SKM-1 (cell line): ENCODE measurements at regions not wholly inside any gene's neighbourhood (a gene's known extent, or its start where the extent isn't known, plus 50 kb on each side); places are given as distances from the start of the nearest gene placed in this dataset.
"Not testable (repeated sequence)": the region's sequence is repeated elsewhere in the genome, so short reads cannot be mapped to it uniquely, and the experiment has no call there.

Source experiments
- DNase-seq: peaks from one replicate; lab custom pipeline; 2025; ENCODE audit not compliant: unreplicated experiment; lab: John Stamatoyannopoulos, UW

DNA sequence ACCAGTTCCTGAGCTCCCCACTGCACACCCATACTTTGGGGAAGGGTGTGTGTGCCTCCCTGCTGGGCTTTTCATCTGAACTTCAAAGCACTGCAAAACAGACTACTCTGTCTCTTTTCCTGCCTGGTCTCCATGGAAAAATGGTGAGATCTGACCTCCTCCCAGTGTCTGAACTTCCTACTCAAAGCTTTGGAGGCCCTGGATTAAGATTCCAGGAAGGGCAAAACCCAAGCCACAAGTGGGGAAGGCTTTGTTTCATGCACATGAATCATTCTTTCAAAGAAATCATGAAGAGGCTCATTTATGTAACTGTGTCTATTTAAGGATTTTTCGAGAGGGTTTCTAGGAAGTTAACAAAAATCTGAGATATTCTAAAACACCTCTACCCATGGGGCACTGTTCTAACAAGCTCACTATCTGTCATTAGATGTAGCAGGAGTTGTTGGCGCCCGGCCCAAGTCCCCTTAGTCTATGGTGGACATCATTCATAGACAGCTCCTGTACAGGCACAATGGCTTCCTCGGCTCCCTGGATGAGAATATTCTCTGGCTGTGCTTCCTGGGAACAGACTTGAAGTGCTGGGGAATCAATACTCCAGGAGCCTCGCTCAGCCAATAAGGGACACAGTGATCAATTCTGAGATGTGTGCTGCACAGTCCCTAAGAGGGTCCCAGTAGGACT is 224.0 kb downstream of the KTN1 start:
- no peak for DNase-seq

DNA sequence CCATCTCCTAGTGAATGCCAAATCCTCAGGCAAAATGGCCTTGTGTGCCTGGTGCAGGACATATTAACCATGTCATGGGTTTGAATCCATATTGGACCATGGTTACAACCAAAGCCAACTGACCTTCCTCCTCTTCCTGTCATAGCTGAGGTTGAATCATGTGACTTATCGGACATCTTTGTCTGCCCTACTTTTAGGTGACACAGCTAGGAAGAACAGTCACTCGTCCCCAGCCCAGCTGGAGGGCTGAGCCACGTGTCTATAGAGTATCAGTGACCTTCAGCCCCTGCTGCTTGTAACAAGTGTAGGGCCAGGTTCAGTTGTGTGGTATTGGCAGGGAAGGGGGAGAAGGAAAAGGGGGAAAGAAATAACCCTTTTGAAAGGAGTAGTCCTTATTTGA is 225.2 kb downstream of the KTN1 start:
- no peak for DNase-seq

DNA sequence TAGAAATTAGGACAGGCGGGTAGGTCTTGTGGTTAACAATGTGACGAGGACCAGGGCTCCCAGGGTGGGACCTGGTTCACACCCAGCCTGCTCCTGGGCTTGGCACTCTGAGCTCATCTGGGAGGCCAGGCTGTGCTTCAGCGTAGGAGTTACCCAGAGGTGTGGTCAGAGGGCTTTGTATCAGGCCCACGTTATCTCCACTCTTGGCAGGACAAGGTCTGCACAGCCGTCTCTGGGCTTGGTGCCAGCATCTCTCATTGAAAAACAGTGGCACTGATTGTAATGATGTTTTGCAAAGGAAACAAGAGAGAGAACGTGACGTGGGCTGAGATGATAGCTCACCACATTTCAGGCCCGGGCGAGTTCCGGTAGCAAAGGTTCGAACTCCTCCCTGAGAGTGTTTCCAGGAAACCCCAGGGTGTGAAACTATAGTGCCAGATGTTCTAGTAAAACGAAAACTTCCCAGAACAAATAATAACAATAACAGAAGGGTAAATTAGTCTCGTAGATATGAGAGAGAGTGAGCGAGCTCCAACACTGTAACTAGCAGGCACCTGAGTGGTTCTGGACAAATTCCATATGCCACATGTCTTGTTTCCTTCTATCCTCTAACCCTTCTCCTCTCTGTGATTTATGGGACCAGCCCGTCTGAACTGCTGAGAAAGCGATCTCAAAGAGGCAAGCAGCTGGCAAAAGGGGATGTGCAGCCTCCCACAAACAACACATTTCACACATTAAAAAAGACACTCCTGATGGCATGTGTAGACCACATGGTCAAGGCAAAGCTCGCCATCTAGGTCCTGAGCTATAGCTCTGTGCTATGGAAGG is 227.3 kb downstream of the KTN1 start:
- DNase-seq = no peak

DNA sequence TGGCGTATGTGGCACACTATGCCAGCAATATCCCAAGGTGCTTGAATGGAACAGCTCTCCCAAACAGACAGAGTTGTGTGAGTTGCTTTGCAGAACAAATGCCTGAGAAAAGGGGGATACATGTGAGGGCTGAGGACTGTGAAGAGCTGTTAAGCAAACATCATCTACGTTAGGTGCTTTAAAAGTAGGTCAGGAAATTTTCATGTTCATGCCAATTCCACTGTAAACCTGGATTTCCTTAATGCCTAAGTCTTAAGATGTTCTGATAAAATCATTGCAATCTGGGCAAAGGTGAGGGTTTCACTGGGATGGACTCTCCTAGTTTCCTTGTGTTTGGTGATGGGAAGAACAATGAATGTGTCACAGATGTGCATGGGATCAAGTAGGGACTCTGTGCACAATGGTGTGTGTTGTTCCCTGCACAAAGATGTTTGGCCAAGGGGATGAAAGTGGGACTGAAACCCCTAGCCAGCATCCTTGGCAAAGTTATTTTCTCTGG is 227.9 kb downstream of the KTN1 start:
- DNase-seq = no peak

DNA sequence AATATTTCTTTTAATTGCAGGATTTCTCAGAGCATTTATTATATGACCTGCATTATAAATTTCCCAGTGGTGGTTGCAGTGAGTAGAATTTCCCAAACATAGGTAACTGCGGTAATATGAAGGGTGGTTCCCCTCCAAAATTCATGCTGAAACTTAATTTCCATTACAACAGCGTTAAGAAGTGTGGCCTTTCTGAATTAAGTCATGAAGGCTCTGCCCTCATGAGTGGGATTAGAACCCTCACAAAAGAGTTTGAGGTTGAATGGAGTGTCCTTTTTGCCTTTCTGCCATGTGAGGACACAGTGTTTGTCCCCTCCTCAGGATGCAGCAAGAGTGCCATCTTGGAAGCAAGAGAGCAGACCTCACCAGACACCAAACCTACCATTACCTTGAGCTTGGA is 233.6 kb downstream of the KTN1 start:
- DNase-seq = no peak

DNA sequence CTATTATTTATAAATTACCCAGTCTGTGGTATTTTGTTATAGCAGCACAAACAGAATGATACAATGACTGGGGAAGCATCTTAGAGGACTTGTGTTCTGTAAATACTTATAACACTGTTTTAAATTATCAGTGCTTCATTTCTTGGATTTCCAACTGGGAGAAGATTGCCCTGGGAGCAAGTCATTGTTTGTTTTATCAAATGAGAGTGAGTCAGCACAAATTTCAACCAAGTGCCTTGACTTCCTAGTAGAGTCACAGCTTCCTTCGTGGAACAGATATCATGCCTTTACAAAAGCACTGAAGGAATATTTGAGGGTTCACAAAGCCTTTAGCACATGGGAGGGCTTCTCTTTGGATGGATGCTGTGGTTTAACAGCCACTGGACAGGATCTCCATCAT is 234.1 kb downstream of the KTN1 start:
- DNase-seq = no peak

DNA sequence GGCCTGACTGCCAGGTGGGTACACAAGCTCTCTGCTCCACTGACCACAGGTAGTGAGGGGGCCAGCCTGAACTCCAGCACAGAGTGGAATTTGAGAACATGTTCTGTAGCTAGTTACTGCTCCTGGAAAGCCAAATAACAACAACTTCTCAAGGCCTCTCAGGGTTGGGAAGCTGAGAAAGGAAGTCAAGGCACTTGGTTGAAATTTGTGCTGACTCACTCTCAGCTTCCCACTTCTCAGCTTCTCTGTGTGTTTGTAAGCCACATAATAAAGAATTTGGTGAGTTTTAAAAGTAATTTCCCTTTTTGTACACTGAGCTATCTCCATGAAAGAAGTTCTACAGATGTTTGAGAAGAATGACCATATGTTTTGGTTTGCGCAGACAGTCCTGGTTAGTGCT is 234.9 kb downstream of the KTN1 start:
- DNase-seq = no peak

DNA sequence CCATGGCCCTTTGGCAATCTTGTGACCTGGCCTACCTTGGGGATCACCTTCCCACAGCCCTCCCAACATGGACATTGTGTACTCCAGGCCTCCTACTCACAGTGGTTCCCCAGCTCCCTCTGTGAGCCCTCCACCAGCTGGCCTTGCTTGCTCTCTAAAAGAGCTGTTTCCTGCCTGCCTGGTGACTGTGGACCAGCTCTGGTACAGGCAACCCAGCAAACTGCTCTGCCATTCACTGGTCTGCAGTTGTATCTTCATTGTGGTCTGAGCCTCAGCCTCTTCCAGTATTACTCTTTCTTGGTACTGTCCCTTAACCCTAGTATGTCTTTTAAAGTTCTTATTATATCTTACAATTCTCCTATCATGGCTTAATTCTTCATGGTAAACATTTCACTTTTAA is 236.2 kb downstream of the KTN1 start:
- no peak for DNase-seq

DNA sequence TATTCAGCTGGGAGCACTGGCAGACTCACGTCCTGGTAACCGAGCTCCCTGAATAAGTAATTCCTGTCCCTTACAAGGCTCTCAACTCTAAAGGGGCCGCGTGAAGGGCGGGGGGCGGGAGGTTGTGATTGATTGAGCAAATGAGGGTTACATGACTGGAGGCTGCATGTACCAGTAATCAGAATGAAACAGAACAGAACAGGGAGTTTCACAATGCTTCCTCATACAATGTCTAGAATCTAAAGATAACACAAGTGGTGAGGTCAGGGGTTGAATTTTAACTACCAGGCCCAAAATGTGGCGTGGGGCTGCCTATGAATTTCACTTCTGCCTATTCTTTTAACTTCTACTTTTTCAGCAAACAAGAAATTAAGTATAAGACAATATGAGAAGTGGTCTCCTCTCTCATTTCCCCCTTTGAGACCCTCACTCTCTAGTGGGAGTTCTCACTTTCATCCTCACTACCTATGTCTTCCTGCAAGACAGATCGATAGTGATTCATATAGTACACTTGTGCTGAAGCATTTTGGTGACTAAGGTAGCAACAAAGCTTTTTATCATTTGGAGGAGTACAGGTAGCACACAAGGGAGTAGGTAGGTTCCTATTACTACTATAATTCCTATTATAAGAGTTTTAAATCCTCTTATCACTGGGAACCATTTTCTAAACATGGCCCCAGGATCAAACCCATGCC is 239.8 kb downstream of the KTN1 start:
- peak; percentile 57 for DNase-seq

DNA sequence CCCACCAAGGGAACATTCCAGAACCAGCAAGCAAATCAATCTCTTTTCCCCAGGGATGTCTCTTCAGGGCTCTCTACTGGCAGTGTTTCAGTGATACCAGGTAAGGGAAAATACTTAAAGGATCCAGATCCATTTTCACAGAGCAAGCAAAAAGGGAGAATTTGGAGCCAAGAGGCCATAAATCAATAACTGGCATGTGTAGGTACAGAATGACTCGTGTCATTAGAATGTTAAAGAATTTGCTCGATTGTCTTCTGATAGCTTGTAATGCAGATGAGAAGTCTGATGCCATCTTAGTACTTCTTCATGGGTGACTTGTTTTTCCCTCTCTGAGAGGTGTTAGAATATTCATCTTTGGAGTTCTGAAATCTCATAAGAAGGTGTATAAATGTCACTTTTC is 242.9 kb downstream of the KTN1 start:
- no peak for DNase-seq

DNA sequence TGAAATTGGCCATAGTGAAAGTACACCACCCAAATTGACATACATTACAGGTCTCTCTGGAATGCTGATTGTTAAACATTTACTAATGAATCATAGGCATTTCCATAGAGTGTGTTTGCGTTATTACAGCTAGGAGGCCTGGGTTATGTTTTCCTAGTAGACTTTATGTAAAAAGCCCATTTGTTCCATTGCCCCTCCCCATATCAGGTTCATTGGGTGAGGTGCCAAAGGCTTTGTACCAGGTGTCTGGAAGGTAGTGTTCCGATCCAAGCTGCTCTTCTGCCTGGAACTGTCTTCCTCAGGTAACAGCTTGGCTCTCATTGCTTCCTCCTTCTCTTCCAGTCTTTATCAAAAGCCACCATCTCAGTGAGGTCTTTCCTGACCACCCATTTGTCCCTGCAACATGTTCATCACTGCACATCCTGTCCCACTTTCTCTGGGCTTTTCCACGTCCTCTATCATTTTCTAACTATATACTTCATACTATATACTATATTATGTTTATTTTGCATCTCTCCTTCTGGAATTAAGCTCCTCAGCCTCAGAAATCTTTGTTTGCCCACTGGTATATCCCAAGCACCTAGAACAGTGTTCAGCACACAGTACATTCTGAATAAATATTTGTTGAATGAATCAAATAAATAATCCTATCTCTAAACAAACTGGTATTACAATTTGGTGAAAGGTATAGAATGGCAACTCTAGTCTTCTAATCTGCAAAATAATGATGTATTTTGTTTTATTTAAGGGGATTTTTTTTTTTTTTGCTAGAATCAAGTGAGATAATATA is 252.3 kb downstream of the KTN1 start:
- no peak for DNase-seq

DNA sequence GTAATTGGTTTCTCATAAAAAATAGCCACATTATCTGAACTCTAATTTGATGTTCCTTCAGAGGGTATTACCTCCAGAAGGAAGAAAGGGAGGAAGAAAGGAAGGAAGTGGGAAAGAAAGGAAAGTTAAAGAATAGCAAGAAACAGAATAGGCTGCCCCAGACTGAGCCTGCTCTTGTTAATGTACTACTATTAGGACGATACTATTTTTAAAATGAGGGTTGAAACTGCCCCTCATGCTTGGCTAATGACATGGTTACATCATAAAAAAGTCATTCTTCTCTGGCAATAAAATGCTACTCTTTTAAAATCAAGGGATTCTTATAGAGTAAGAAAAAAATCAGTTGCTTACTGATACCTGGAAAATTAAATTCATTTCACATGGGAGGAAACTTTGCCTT is 253.0 kb downstream of the KTN1 start:
- DNase-seq = no peak

DNA sequence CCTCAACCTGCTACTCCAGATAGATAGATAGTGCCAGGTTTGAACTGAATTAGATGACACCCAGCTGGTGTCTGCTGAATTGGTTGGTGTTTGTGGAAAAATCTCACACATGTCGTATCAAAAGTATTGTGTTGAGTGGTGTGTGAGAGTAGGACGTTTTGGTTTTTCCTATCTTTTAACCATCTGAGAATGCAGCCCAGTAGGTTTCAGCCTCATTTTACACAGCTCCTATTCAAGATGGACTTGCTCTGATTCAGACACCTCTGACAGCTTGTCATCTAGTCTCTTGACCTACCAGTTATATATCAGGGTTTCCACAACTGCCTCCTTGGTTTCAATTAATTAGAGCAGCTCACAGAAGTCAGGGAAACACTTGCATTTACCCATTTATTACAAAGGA is 254.4 kb downstream of the KTN1 start:
- DNase-seq = no peak

DNA sequence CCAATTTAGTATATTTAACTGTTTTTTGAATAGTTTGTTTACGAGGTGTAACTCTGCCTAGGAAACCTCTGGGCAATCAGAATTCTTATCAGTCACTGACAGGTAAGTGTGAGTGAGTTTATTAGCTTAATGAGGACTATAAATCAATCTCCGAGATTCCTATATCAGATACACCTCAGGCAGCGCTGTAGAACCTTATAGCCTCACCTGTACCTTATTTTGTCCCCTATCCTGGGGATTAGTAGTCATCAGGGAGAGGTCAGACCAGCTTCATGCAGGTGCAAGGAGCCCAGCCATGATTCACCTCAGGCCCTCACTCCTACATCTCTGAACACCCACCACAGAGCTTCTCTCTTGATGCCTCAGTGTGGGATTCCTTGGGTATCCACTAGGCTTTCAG is 256.0 kb downstream of the KTN1 start:
- no peak for DNase-seq

DNA sequence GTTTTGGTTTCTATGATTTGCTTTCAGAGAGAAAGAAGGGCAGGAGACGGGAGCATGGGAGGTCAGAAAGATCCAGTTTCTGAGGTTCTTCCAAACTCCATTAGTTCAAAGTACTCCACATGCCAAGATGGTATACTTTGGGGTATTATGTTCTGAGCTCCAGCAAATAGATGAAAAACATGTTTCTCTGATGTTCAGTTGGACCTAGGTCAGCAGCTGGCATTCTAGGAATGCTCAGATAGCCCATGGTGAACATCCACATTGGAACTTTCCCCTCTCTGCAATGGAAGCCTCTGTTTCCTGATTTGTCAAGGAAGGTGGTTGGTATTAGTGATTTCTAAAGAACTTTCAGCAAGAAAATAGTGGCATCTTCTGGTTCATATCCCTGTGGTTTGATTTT is 257.5 kb downstream of the KTN1 start:
- no peak for DNase-seq

DNA sequence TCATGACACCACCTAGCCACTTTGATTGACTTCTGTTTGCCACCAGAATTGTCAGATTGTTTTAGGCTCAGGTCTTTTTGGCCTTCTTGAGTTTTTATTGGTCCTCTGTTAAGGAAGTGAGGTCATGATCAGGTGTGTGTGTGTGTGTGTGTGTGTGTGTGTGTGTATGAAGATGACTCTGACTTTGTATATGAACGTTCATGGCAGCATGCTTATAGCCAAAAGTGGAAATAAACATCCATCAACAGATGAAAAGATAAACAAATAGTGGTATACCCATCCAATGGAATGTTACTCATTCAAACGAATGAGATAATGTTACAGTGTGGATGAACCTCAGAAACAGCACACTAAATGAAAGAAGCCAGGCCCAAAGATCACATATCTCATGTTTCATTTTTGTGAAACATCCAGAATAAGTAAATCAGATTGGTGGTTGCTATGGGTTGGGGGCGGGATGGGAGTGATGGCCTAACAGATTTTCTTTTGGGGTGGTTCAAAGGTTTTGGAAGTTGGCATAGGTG is 258.6 kb downstream of the KTN1 start:
- DNase-seq = no peak

DNA sequence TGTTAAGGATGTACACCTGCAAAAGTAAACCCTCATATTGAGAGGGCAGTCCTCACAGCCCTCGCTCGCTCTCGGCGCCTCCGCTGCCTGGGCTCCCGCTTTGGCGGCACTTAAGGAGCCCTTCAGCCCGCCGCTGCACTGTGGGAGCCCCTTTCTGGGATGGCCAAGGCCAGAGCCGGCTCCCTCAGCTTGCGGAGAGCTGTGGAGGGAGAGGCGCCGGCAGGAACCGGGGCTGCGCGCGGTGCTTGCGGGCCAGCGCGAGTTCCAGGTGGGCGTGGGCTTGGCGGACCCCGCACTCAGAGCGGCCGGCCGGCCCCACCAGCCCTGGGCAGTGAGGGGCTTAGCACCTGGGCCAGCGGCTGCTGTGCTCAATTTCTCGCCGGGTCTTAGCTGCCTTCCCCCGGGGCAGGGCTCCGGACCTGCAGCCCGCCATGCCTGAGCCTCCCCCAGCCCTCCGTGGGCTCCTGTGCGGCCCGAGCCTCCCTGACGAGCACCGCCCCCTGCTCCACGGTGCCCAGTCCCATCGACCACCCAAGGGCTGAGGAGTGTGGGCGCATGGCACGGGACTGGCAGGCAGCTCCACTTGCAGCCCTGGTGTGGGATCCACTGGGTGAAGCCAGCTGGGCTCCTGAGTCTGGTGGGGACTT is 259.4 kb downstream of the KTN1 start:
- DNase-seq = not testable (repeated sequence)

DNA sequence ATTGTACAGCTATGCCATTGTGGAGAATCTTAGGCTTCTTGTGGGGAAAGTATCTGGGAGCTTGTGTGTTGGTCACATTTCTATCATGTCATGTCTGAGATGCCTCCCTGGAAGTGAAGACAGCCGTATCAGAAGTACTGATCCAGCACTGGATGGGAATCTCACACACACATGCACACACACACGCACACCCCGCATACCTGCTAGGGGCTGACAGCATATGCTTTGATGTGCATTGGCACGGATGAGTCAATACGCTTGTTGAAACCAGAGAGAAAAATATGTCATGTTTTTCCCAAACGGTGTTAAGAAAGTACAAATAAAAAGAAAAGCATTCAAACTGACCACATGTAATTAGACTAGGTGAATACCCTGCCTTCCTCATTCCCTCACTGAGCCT is 260.8 kb downstream of the KTN1 start:
- DNase-seq = no peak

DNA sequence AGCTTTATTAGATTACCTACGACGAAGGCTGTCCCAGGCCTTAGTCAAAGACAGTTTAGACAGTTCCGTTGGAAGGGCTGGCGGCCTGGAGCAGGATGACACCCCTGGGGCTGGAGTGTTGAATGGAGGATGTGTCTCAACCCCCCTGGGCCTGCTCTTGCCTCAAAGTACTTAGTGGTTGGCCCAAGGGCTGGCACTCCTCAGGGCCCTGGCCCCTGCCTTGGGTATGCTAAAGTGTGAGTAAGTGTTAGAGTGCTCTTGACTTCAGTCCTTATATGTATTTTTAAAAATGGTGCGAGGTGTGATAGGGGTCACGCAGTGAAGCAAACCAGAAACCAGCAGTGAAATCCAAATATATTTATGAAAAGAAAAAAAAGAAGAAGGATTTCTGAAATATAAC is 261.6 kb downstream of the KTN1 start:
- no peak for DNase-seq

DNA sequence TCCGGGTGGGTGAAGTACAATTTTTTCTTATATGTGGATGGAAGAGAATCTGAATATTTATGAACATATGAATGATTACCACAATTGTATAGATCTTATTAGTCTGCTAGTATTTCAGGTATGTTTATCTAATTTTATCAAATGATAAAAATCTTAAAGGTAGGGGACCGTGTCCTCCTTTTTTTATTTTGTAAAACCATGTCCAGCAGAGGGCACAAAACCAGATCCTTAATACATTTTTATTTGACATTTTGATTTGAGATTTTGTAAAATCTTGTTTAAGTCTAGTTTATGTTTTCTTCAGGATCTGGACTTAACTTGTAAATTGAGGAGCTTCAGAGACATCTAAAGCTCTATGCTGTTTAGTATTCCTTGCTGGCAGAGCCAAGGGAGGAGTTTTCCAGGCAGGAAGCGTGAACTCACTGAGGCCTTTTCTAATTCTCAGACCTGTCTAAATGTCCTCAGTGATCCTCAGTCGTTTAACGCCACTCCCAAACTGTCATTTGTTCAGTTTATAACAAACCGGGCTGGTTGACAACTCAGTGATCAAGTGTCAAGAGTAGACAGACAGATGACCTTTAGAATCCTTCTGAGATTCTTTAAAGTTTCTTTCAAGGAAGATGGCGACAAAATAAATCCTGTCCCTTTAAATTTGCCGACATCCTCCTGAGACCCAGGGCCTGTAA is 263.9 kb downstream of the KTN1 start:
- no peak for DNase-seq
